GM12878 (cell line): ENCODE measurements at regions not wholly inside any gene's neighbourhood (a gene's known extent, or its start where the extent isn't known, plus 50 kb on each side); places are given as distances from the start of the nearest gene placed in this dataset.

ENCODE experiments used
- CBX3 ChIP-seq: fragments of 200-600 bp; sonication (generic); IDR thresholded peaks from 2 replicates; pipeline ENCODE4 v1.6.1; 2016; ENCODE audit warnings: low read depth, borderline replicate concordance
- CHD4 ChIP-seq: fragments of 200-600 bp; sonication (generic); IDR thresholded peaks from 2 replicates; pipeline ENCODE4 v1.6.1; 2016; ENCODE audit warnings: mild to moderate bottlenecking
- RCOR1 ChIP-seq: conservative IDR thresholded peaks from 2 replicates; pipeline ENCODE4 v1.6.1; 2012; ENCODE audit warnings: low read depth, low read length, improper control_type of control experiment
- SKIL ChIP-seq: fragments of 450-650 bp; IDR thresholded peaks from 2 replicates; pipeline ENCODE4 v1.6.1; 2017; ENCODE audit warnings: mild to moderate bottlenecking, low read depth, inconsistent platforms; ENCODE audit not compliant: poor library complexity, severe bottlenecking
- ZZZ3 ChIP-seq: IDR thresholded peaks from 2 replicates; pipeline ENCODE4 v1.6.1; 2011; ENCODE audit warnings: low read depth; ENCODE audit not compliant: control insufficient read depth, insufficient read length
- TF ChIP-seq, protein P1 (sequence below): fragments of 450-650 bp; IDR thresholded peaks from 2 replicates; pipeline ENCODE4 v1.6.1; 2016; ENCODE audit warnings: mild to moderate bottlenecking, moderate library complexity, borderline replicate concordance
- TF ChIP-seq, protein P2 (sequence below): fragments of 450-650 bp; IDR thresholded peaks from 2 replicates; pipeline ENCODE4 v1.6.1; 2018; ENCODE audit warnings: mild to moderate bottlenecking, low read depth, moderate library complexity; ENCODE audit not compliant: partially characterized antibody

DNA sequence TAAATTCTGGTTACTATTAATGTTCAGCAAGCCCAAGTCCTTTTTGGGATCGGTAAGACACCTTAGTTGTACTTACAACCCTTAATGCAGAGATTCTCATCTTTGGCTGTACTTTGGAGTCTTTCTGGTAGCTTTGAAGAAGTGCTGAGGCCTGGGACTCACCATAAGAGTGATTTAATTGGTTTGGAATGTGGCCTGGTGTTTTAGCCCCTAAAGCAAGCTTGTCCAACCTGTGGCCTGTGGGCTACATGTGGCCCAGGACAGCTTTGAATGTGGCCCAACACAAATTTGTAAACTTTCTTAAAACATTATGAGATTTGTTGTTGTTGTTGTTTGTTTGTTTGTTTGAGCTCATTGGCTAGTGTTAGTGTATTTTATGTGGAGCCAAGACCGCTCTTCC lies 215.3 kb downstream of the ZIC5 start:
- no peak for TF ChIP-seq CBX3
- TF ChIP-seq SKIL, result no peak
- no peak for TF ChIP-seq RCOR1
- TF ChIP-seq, protein P1, sequence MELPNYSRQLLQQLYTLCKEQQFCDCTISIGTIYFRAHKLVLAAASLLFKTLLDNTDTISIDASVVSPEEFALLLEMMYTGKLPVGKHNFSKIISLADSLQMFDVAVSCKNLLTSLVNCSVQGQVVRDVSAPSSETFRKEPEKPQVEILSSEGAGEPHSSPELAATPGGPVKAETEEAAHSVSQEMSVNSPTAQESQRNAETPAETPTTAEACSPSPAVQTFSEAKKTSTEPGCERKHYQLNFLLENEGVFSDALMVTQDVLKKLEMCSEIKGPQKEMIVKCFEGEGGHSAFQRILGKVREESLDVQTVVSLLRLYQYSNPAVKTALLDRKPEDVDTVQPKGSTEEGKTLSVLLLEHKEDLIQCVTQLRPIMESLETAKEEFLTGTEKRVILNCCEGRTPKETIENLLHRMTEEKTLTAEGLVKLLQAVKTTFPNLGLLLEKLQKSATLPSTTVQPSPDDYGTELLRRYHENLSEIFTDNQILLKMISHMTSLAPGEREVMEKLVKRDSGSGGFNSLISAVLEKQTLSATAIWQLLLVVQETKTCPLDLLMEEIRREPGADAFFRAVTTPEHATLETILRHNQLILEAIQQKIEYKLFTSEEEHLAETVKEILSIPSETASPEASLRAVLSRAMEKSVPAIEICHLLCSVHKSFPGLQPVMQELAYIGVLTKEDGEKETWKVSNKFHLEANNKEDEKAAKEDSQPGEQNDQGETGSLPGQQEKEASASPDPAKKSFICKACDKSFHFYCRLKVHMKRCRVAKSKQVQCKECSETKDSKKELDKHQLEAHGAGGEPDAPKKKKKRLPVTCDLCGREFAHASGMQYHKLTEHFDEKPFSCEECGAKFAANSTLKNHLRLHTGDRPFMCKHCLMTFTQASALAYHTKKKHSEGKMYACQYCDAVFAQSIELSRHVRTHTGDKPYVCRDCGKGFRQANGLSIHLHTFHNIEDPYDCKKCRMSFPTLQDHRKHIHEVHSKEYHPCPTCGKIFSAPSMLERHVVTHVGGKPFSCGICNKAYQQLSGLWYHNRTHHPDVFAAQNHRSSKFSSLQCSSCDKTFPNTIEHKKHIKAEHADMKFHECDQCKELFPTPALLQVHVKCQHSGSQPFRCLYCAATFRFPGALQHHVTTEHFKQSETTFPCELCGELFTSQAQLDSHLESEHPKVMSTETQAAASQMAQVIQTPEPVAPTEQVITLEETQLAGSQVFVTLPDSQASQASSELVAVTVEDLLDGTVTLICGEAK, result no peak
- TF ChIP-seq, protein P2, sequence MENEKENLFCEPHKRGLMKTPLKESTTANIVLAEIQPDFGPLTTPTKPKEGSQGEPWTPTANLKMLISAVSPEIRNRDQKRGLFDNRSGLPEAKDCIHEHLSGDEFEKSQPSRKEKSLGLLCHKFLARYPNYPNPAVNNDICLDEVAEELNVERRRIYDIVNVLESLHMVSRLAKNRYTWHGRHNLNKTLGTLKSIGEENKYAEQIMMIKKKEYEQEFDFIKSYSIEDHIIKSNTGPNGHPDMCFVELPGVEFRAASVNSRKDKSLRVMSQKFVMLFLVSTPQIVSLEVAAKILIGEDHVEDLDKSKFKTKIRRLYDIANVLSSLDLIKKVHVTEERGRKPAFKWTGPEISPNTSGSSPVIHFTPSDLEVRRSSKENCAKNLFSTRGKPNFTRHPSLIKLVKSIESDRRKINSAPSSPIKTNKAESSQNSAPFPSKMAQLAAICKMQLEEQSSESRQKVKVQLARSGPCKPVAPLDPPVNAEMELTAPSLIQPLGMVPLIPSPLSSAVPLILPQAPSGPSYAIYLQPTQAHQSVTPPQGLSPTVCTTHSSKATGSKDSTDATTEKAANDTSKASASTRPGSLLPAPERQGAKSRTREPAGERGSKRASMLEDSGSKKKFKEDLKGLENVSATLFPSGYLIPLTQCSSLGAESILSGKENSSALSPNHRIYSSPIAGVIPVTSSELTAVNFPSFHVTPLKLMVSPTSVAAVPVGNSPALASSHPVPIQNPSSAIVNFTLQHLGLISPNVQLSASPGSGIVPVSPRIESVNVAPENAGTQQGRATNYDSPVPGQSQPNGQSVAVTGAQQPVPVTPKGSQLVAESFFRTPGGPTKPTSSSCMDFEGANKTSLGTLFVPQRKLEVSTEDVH, result no peak
- no peak for TF ChIP-seq ZZZ3
- no peak for TF ChIP-seq CHD4
